Small intestine (tissue), 7 donors: ENCODE measurements at regions not wholly inside any gene's neighbourhood (a gene's known extent, or its start where the extent isn't known, plus 50 kb on each side); places are given as distances from the start of the nearest gene placed in this dataset.
A peak's percentile ranks its signal among the peaks of the same experiment; 100 is the strongest.

ENCODE experiments used
- DNase-seq, 2 donors: peaks; one replicate each; pipeline versions ENCODE4 v3.0.0 to v3.0.0-alpha.2; 2013
- FAIRE-seq: peaks from 2 replicates; lab custom pipeline; 2012; peaks lifted over from hg19 to GRCh38; lab: Jason Lieb, UNC
- H3K27ac ChIP-seq, 3 donors: one replicate each; pipeline ENCODE4 v1.5.1; 2013; ENCODE audit warnings: low read length in 2 of 3, mild to moderate bottlenecking in 2 of 3, control low read depth in 1 of 3, inconsistent platforms in 1 of 3, low read depth in 1 of 3, moderate library complexity in 1 of 3
- H3K27me3 ChIP-seq, 3 donors: one replicate each; pipeline ENCODE4 v1.6.1; 2013; ENCODE audit warnings: low read length in 3 of 3, inconsistent platforms in 1 of 3; ENCODE audit not compliant: control insufficient read depth in 3 of 3, insufficient read depth in 3 of 3
- H3K36me3 ChIP-seq, 3 donors: one replicate each; pipeline ENCODE4 v1.6.1; 2013; ENCODE audit warnings: low read length in 3 of 3, inconsistent platforms in 1 of 3, low read depth in 1 of 3, mild to moderate bottlenecking in 1 of 3, moderate library complexity in 1 of 3; ENCODE audit not compliant: control insufficient read depth in 3 of 3, insufficient read depth in 2 of 3
- H3K4me1 ChIP-seq, 3 donors: one replicate each; pipeline ENCODE4 v1.6.1; 2013; ENCODE audit warnings: low read length in 2 of 3, inconsistent platforms in 1 of 3, low read depth in 1 of 3, mild to moderate bottlenecking in 1 of 3, moderate library complexity in 1 of 3; ENCODE audit not compliant: control insufficient read depth in 3 of 3, insufficient read depth in 2 of 3
- H3K4me3 ChIP-seq, 3 donors: one replicate each; pipeline ENCODE4 v1.5.1; 2013; ENCODE audit warnings: low read length in 3 of 3, control low read depth in 1 of 3, inconsistent platforms in 1 of 3, low read depth in 1 of 3, mild to moderate bottlenecking in 1 of 3, moderate library complexity in 1 of 3
- H3K9me3 ChIP-seq, 2 donors: one replicate each; pipeline ENCODE4 v1.6.1; 2013; ENCODE audit warnings: low read depth in 1 of 2, low read length in 1 of 2; ENCODE audit not compliant: control insufficient read depth in 2 of 2, insufficient read depth in 1 of 2
- WGBS, 3 donors: extraction: QIAGEN DNeasy Blood & Tissue Kit; methylation state at CpG; one replicate each; pipeline ENCODE4 v1.1.7; 2013; 5-methylcytosine and 5-hydroxymethylcytosine counted together
- donor health status: healthy with polysubstance abuse.
- donor health status: control.
- donor health status: control.
- donor health status: Bipolar disorder and iron deficiency.
- donor health status: healthy.

- 45 to 53% (median 48%) methylated on average over 3 of the region's 3 CpGs for WGBS, 3 donors
- FAIRE-seq: no peak
These were observed 175.6 kb downstream of the SUCLG1 start for GRCh38 chr2:84283506-84283905.

GRCh38 chr2:84281510-84281909, 177.6 kb downstream of the SUCLG1 start:
- DNase-seq (no peak), FAIRE-seq (no peak)
- 90 to 94% (median 93%) methylated on average over 3 of the region's 3 CpGs for WGBS, 3 donors
- H3K27ac ChIP-seq: no peak overlapping the region
- H3K4me3 ChIP-seq: no peak overlapping the region
- H3K27me3 ChIP-seq: no peaks in the 10 kb centered on the region
- H3K36me3 ChIP-seq: no peaks in the 10 kb centered on the region
- peaks cover 0 to 6% of the 10 kb centered on the region in 2 donors for H3K9me3 ChIP-seq
- peaks cover 0 to 2% (median 2%) of the 10 kb centered on the region in 3 donors for H3K4me1 ChIP-seq

More at GRCh38 chr2:84283506-84283905, 175.6 kb downstream of the SUCLG1 start:
- Histone ChIP-seq H3K27me3 (no peaks in the 10 kb centered on the region), H3K9me3 (peaks cover 0 to 6% of the 10 kb centered on the region in 2 donors), H3K36me3 (no peaks in the 10 kb centered on the region), H3K4me3 (no peak overlapping the region), H3K4me1 (no peaks in the 10 kb centered on the region), H3K27ac (no peak overlapping the region)
- DNase-seq: no peak

- Histone ChIP-seq H3K4me3 (no peak overlapping the region), H3K27me3 (no peaks in the 10 kb centered on the region), H3K27ac (no peak overlapping the region), H3K9me3 (peaks cover 0 to 6% of the 10 kb centered on the region in 2 donors), H3K36me3 (no peaks in the 10 kb centered on the region), H3K4me1 (peaks cover 0 to 2% (median 2%) of the 10 kb centered on the region in 3 donors)
- WGBS, 3 donors: 33 to 71% (median 53%) methylated on average over 1 of the region's 1 CpG
- DNase-seq (no peak), FAIRE-seq (no peak)
These were observed 178.2 kb downstream of the SUCLG1 start for GRCh38 chr2:84280873-84281272.

DNA sequence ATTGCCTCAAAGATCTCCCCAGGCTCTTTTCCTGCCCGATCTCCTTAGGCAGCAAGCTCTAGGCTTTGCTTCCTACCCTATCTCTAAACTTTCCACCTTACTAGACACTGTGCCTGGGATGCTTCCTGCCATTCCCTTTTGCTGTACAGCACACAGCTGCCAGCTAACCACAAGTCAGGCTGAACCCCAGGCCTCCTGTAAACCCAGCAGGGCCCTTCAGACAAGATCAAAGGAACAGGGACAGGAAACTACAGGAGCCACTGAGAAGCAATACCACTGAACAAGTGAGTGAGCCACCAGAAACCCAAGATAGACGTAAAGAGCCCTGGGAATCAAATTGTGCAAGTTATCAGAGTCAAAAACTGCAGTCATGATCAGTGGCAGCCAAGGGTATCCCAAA, 180.7 kb downstream of the SUCLG1 start:
- 81 to 85% (median 85%) methylated on average over 2 of the region's 2 CpGs for whole genome bisulfite sequencing, 3 donors
- Histone ChIP-seq H3K36me3 (no peaks in the 10 kb centered on the region), H3K27ac (no peak overlapping the region), H3K4me3 (no peak overlapping the region), H3K9me3 (no peaks in the 10 kb centered on the region), H3K27me3 (no peaks in the 10 kb centered on the region), H3K4me1 (peaks cover 0 to 2% (median 2%) of the 10 kb centered on the region in 3 donors)
- no peak for DNase-seq
- no peak for FAIRE-seq

DNA sequence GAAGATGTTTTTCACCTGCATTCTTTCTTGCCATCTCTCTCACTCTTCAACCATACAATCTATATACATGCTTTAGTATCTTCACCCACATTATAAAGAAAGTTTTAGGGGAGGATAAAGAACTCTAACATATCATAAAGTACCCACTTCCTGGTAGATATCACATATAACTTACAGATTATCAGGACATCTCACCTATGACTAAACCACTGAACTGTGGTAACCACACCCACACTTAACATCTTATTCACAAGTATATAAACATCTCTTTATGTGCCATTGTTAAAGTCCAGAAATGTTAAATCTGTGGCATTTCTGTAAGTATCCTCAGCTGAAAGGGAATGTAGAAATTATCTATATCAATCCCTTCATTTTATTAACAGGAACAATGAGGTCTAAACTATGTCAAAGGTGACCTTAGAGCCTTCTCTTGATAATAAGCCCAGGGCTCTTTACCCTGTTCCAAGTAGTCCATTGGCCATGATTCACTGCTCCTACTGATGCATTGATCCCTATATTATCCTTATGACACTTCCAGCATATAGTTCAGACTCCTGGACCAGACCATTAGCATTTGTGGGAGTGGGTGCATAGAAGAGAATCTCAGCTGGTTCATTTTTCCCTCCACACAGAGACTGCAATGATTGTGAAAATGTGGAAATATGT, 182.4 kb downstream of the SUCLG1 start:
- H3K4me1 ChIP-seq: peaks cover 2 to 5% (median 2%) of the 10 kb centered on the region in 3 donors
- no peaks in the 10 kb centered on the region for H3K27me3 ChIP-seq
- no peak overlapping the region for H3K27ac ChIP-seq
- no peak for FAIRE-seq
- DNase-seq: peak in 1 of 2 donors; percentile 63
- H3K4me3 ChIP-seq: no peak overlapping the region
- peaks cover 0 to 4% of the 10 kb centered on the region in 2 donors for H3K9me3 ChIP-seq
- H3K36me3 ChIP-seq: no peaks in the 10 kb centered on the region

- FAIRE-seq: no peak
- WGBS, 3 donors: 83 to 84% (median 84%) methylated on average over 7 of the region's 7 CpGs
These were observed 185.7 kb downstream of the SUCLG1 start for GRCh38 chr2:84273406-84273805.

GRCh38 chr2:84271977-84272376, 187.1 kb downstream of the SUCLG1 start:
- WGBS, 3 donors: 51 to 63% (median 61%) methylated on average over 3 of the region's 3 CpGs
- FAIRE-seq (no peak), DNase-seq (peak; percentile 52 to 65)
- Histone ChIP-seq H3K4me1 (peaks cover 0 to 5% (median 2%) of the 10 kb centered on the region in 3 donors), H3K27me3 (no peaks in the 10 kb centered on the region), H3K9me3 (peaks cover 0 to 4% of the 10 kb centered on the region in 2 donors), H3K36me3 (no peaks in the 10 kb centered on the region), H3K27ac (no peak overlapping the region), H3K4me3 (no peak overlapping the region)

More at GRCh38 chr2:84273406-84273805, 185.7 kb downstream of the SUCLG1 start:
- H3K27ac ChIP-seq: no peak overlapping the region
- H3K27me3 ChIP-seq: no peaks in the 10 kb centered on the region
- H3K9me3 ChIP-seq: peaks cover 0 to 4% of the 10 kb centered on the region in 2 donors
- no peak overlapping the region for H3K4me3 ChIP-seq
- no peak for DNase-seq
- H3K36me3 ChIP-seq: no peaks in the 10 kb centered on the region
- H3K4me1 ChIP-seq: peaks cover 2 to 5% (median 2%) of the 10 kb centered on the region in 3 donors

DNA sequence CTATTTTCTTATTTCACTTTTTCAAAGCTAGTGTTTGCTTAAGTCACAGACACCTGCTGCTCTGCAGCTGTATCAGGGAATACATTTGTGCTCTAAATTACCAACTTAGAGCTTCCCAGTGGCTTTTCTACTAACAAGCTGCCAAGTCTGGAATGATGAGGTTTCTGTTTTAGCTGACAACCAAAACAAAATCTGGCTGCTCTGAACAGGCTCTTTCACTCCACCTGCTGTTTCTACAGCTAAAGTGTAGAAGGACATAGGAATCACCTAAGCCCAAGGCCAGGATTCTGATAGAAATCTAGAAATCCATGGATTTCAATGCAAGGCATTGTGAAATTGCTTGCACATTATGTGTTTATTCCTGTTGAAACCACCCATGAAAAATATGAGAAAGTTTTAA, 201.2 kb downstream of the SUCLG1 start:
- Histone ChIP-seq H3K9me3 (peaks cover 0 to 7% of the 10 kb centered on the region in 2 donors), H3K27ac (no peak overlapping the region), H3K27me3 (no peaks in the 10 kb centered on the region), H3K4me3 (no peak overlapping the region), H3K4me1 (no peaks in the 10 kb centered on the region), H3K36me3 (no peaks in the 10 kb centered on the region)
- peak in 1 of 2 donors; percentile 10 for DNase-seq
- FAIRE-seq: no peak
